HT-29 (cell line): ENCODE measurements at regions not wholly inside any gene's neighbourhood (a gene's known extent, or its start where the extent isn't known, plus 50 kb on each side); places are given as distances from the start of the nearest gene placed in this dataset.

Experiments used
- DNase-seq: peaks from one replicate; pipeline ENCODE4 v3.0.0-alpha.2; 2015; ENCODE audit warnings: low spot score

DNA sequence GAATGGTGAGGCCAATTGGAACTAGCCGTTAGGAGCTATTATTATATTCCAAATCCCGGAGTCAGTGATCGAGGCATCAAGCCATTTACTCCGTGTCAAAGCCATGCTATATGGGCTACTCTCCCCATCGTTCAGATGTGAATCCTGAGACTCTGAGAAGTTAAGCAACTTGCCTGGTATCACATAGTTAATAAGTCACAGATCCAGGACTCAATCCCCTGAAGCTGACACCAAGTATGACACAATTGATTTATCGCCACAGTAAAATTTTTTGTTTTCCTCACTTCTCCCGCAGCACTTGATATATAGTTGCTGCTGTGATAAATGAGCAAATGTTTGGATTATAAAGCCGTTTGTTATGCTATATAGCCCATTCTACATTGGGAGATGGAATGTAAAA lies 50.8 kb upstream of the TSHZ2 start:
- DNase-seq, result no peak

DNA sequence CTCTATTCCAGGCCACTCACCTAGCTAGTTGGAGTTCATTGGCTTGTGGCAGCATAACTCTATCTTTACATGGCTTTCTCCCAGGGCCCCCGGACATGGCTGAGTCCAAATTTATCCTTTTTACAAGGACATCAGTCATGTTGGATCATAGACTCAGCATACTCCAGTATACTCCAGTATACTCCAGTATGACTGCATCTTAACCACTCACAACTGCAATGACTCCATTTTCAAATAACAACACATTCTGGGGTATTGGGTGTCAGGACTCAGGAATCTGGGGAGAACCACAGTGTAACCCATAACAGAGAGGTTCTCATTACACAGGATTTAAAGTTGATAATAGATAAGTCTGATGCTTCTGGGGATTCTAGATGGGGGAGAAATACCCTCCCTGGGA lies 53.8 kb upstream of the TSHZ2 start:
- DNase-seq, result no peak

- no peak for DNase-seq
Observed at GRCh38 chr20:52915564-52915963, 56.6 kb upstream of the TSHZ2 start.

DNA sequence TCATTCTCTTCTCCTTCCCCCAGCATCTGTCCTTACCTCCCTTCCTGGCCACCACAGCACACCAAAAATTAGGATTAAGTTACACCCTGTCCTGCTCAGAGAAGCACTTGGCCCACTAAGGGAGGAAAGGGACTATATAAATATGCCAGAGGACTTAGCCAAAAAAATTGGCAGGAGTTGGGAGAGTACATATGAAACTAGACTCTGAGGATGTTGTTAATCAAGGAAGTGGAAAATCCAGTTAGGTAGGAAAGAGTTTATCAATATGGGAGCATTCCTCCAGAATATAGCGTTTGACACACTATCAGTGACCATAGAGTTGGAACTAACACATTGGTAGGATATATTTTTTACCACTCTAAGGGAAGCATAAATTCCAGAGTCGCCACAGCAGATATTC lies 57.3 kb upstream of the TSHZ2 start:
- DNase-seq, result no peak

GRCh38 chr20:52913650-52914387 lies 58.3 kb upstream of the TSHZ2 start:
- no peak for DNase-seq

- DNase-seq, result no peak
Observed at GRCh38 chr20:52905241-52905994, 66.7 kb upstream of the TSHZ2 start.

DNA sequence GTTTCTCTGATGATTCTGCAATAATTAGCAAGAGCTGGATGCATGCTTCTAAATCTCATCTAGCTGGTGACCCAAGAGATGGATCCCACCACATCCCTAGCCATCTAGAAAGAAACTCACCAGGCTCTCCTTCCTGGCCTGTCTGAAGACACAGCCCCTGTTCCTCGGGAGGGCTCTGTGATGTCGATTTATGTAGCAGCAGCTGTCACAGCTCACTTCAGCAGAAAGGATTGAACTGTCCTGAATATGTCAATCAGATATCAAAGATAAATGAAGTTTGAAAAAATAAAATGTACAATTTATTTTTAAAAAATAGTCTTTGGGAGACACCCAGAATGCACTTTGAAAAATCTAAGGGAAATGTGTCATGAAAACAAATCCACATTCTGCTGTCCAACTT lies 67.3 kb upstream of the TSHZ2 start:
- DNase-seq, result no peak

DNA sequence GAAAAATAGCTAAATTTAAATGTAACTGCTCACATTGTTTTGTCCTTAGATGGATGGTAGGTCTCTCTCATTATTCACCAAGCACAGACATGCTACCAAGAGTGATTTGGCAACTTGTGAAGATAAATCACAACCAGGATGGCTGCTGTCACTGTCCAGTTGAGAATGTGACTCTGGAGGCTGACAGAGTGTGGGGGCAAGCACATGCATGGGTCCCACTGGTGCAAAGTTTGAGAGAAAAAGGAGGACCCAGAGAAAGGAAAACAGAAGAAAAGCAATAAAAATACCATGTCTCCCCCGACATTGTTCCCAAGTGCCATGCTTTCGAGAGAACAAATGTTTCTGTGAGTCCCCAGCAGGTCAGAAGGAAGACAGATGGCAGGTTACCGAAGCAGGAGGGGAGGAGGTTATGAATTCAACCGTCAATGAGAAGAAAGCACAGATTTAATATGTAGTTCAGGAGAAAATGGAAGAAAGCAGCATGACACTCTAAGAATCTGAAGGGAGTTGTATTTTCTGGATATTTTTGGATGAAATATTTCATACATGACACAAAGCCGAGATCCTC lies 73.0 kb upstream of the TSHZ2 start:
- DNase-seq, result no peak

DNA sequence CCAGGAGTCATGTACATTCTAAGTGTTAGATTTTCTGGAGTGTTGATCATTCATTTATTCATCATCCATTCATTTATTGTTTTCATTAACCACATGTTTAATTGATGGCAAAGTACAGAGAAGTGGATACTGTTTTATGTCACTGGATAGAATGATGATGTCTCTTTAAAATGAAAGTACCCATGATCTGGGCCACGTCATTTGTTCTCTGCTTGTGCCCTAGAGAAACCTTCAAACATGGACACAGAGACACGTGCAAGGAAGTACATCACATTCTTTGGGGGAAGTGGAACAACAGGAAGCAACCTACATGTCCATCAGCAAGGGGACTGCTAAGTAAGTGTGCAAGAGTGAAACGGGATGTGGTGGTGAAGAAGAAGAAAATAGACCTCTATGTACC lies 75.8 kb upstream of the TSHZ2 start:
- DNase-seq, result no peak

DNA sequence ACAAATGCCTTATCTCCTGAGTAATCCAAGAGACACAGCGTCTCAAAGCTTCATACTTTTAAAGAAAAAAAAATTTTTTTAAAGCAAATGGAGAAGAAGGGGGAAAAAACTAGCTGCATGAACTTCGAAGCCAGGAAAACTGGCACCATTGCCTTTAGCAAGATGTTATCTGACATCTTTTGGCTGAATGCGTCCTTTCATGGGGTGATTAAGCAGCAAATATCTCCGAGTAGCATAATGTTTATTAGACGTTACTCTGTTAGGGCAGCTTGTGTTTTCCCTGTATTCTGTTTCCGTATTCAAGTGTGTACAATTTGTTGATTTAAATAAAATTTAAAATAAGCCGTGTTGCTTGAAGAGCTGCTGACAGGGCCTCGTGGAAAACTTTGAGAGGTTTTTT lies 76.5 kb upstream of the TSHZ2 start:
- no peak for DNase-seq

DNA sequence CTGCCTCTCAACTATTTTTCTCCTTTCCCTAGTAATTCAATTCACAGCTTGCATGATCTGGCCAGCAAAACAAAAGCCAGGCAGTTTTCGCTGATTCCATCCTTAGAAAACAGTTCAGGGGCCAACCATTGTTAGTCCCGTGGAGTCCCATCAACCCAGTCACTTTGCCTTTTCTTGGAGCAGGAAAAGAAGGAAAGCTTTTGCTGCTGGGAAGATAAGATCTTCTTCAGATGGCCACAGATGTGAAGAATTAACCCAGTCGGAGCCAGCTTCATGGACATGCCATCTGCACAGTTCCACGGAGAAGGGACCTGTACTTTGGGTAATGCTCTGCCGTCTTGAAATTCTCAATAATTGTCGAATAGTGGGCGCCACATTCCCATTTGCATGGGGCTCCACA lies 76.9 kb upstream of the TSHZ2 start:
- no peak for DNase-seq

DNA sequence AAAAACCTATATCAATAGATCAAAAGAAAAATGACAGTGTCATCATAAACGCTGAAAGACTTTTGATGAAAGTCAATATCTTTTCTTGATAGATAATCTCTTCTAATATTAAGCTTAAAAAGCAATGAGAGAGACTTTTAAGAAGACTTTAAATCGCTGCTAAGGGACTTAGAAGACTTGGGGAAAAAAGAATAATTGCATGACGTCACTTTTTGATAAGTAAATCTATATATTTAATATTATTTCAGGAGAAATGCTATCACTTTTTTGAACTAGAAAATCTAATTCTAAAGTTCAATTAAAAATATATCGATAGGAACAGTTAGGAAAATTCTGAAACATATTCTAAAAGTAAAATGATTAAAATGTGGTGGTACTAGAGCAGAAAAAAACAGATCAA lies 78.7 kb upstream of the TSHZ2 start:
- no peak for DNase-seq

GRCh38 chr20:52892023-52892422 lies 80.1 kb upstream of the TSHZ2 start:
- no peak for DNase-seq

DNA sequence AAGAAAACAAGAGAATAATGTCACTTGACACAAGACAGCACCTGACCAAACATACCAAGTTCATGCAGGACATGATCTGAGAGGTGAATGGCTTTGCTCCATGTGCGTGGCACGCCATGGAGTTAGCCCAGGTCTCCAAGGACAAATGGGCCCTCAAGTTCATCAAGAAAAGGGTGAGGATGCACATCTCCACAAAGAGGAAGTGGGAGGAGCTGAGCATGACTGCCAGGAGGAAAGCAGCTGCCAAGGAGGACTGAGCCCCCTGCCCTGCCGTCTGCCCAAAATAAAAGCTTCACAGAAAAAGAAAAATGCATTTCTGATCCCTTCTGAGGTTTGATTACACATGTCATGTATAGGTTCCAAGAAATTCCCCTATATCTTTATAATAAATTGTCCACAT lies 82.0 kb upstream of the TSHZ2 start:
- DNase-seq, result no peak

DNA sequence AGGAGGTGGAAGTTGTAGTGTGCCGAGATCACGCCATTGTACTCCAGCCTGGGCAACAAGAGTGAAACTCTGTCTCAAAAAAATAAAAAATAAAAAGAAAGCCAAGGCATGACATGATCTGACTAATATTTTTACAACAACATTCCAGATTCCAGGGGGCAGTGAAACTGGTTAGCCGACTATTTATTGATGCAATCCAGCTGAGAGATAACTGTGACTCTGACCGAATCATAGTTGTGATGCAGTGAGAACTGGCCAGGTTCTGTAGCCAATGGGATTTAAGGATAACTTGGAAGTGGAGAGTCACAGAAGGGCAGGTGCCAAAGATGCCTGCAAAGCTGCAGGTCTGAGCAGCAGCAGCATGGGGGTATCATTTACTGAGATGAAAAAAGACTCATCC lies 82.9 kb upstream of the TSHZ2 start:
- no peak for DNase-seq

DNA sequence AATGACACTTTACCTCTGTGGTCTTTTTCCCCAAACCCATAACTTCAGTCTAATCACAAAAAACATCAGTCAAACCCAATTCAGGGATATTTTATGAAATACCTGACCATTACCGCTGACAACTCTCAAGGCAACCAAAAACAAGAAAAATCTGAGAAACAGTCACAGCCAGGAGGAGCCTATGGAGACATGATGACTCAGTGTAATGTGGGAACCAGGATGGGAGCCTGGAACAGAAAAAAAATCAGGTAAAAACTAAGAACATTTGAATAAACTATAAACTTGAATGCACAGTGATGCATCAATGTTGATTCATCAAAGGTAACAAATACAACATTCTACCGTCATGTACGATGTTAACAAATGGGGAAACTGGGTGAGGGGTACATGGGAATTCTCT lies 84.1 kb upstream of the TSHZ2 start:
- DNase-seq, result no peak

DNA sequence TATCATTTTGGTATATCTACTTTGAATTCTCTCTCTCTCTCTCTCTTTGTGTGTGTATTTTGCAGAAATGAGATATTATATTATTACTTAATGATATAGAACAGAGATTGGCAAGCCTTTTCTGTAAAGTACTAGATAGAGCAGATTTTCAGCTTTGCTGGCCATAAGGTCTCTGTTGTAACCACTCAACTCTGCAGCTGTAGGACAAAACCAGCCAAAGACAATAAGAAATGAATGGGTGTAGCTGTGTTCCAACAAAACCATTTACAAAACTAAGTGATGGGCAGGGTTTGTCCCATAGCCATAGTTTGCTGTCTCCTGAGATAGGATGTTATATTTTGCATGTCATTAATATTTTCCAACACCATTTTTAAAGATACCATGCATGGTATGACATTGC lies 91.2 kb upstream of the TSHZ2 start:
- DNase-seq, result no peak

- DNase-seq, result no peak
Observed at GRCh38 chr20:52880259-52880658, 91.9 kb upstream of the TSHZ2 start.

DNA sequence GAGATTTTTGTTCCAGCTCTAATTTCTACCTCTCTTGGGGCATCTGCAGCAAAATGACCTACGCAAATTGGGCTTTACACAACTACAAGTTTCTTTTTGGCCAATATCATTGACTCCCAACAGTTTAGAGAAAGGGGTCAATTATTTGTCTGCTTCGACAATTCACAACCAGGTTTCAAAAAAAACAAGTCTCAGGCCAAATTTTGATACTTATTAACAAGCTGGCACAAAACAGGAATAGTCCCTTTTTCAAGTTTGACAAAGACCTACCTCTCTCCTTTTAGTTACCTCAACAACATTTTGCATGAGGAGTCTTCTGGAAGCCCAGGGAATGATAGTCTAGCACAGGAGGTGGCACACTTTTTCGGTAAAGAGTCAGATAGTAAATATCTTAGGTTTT lies 97.9 kb upstream of the TSHZ2 start:
- DNase-seq, result no peak

GRCh38 chr20:52869698-52870501 lies 102.3 kb upstream of the TSHZ2 start:
- no peak for DNase-seq

DNA sequence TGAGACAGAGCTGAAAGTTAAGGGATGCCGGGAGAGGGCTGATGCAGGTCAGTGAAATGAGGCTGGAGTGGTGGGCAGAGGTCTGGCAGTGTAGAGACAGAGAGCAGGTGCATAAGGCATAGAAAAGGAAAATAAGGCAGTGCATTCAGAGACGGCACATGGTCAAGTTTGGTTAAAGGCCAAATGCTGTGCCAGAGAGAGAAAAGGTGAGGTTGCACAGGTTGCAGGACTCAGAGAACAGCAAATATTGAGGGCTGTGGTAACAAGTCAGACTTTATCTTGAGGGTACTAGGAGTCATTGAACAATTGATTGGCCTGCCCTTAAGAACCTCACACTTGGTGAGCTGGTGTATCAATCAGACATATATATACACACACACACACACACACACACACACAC lies 102.9 kb upstream of the TSHZ2 start:
- no peak for DNase-seq

GRCh38 chr20:52867305-52867704 lies 104.9 kb upstream of the TSHZ2 start:
- DNase-seq, result no peak
